ENCODE measurements at regions not wholly inside any gene's neighbourhood (a gene's known extent, or its start where the extent isn't known, plus 50 kb on each side); places are given as distances from the start of the nearest gene placed in this dataset.

- H3K4me2 ChIP-seq (ENCODE audit: insufficient read depth in 1 of 2, low read depth in 2 of 2, low read length in 2 of 2) = no peak overlapping the region
- no peak overlapping the region for H4K8ac ChIP-seq (ENCODE audit: extremely low read depth, insufficient read depth, low read length)
- H2BK15ac ChIP-seq (ENCODE audit: low read length) = no peak overlapping the region
- H2AK5ac ChIP-seq (ENCODE audit: low read depth, low read length) = no peak overlapping the region
- CTCF ChIA-PET (ENCODE audit: partially characterized antibody) = no interaction called here
- H3K14ac ChIP-seq (ENCODE audit: insufficient read length) = no peak overlapping the region
- POLR2A ChIA-PET (ENCODE audit: partially characterized antibody) = no interaction called here
- H4K5ac ChIP-seq (ENCODE audit: insufficient read length, low read depth, low read length) = no peak overlapping the region
- H3K18ac ChIP-seq (ENCODE audit: extremely low read depth, low read length) = no peak overlapping the region
- H3K36me3 ChIP-seq (ENCODE audit: control insufficient read depth in 2 of 4, insufficient read depth in 4 of 4, low read length in 3 of 4) = no peaks in the 10 kb centered on the region
- no peak overlapping the region for H2BK12ac ChIP-seq (ENCODE audit: low read depth, low read length)
- no peaks in the 10 kb centered on the region for H3K27me3 ChIP-seq (replicated peaks in 1 of 4; ENCODE audit: control insufficient read depth in 3 of 4, extremely low read depth in 1 of 4, insufficient read depth in 3 of 4, low read length in 3 of 4)
- no peak for TF ChIP-seq POLR2AphosphoS5 (IDR thresholded peaks at IDR 0.05; ENCODE audit: low read depth, low read length)
- TF ChIP-seq JUN (IDR thresholded peaks at IDR 0.05; ENCODE audit: low read depth, low read length) = no peak
- no peak for TF ChIP-seq POU5F1 (IDR thresholded peaks at IDR 0.05; ENCODE audit: low read depth, low read length)
- no peak for TF ChIP-seq MAFK (IDR thresholded peaks at IDR 0.05; ENCODE audit: low read depth, low read length)
- no peak for TF ChIP-seq GABPA (IDR thresholded peaks at IDR 0.05; ENCODE audit: borderline replicate concordance, insufficient read depth, low read length)
- no peak for TF ChIP-seq RXRA (IDR thresholded peaks at IDR 0.05; ENCODE audit: insufficient read depth, low read depth, low read length)
- 86% methylated on average over 7 of the region's 7 CpGs; no CpG with 5 or more reads in 1 of the 2 experiments for WGBS, 2 experiments (ENCODE audit: extremely low coverage in 1 of 2, insufficient coverage in 1 of 2, insufficient read length in 1 of 2, insufficient replicate concordance in 2 of 2, low coverage in 1 of 2, low lambda C conversion rate in 2 of 2, missing lambda C conversion rate in 1 of 2)
- H3K56ac ChIP-seq (replicated peaks; ENCODE audit: insufficient read length, low read depth, low read length) = no peak overlapping the region
- H3K23me2 ChIP-seq (ENCODE audit: low read depth, low read length) = no peaks in the 10 kb centered on the region
- H2BK120ac ChIP-seq (replicated peaks; ENCODE audit: low read depth, low read length) = no peak overlapping the region
- H4K91ac ChIP-seq (replicated peaks; ENCODE audit: insufficient read length, low read length) = no peak overlapping the region
- no peak overlapping the region for H2BK20ac ChIP-seq (ENCODE audit: low read length)
- H3K4ac ChIP-seq (replicated peaks; ENCODE audit: insufficient read length, low read depth, low read length) = no peak overlapping the region
- FAIRE-seq (no peak), DNase-seq (ENCODE audit: low read depth in 1 of 2, low spot score in 2 of 2) (peak in 1 of 2 experiments; percentile 31)
- H2AFZ ChIP-seq (ENCODE audit: low read length) = 0 out of 2 replicates have a peak overlapping the region, but pooled peaks have one; percentile 57
- H3K9me3 ChIP-seq (ENCODE audit: insufficient read depth in 2 of 2, low read depth in 1 of 2, low read length in 1 of 2) = no peaks in the 10 kb centered on the region
- no peak overlapping the region for H2BK5ac ChIP-seq (ENCODE audit: low read depth, low read length)
- no peaks in the 10 kb centered on the region for H3K79me2 ChIP-seq (ENCODE audit: control insufficient read depth in 1 of 2, insufficient read depth in 2 of 2, low read length in 2 of 2)
- no peaks in the 10 kb centered on the region for H3K79me1 ChIP-seq (ENCODE audit: low read depth, low read length)
- no peaks in the 10 kb centered on the region for H4K20me1 ChIP-seq (replicated peaks in 1 of 2; ENCODE audit: control insufficient read depth in 1 of 2, insufficient read depth in 2 of 2, low read length in 2 of 2)
- H3K9ac ChIP-seq (replicated peaks in 1 of 4; ENCODE audit: extremely low read depth in 1 of 4, low read depth in 3 of 4, low read length in 3 of 4) = peak overlapping the region in 1 of 4 experiments; percentile 37; a peak in 1 of 7 replicates
- no peak overlapping the region for H3K4me3 ChIP-seq (ENCODE audit: extremely low read depth in 1 of 4, insufficient read depth in 2 of 4, low read depth in 3 of 4, low read length in 4 of 4)
- no peak overlapping the region for H3K27ac ChIP-seq (ENCODE audit: low read depth, low read length)
- H3K4me1 ChIP-seq (replicated peaks in 1 of 4; ENCODE audit: control insufficient read depth in 3 of 4, insufficient read depth in 4 of 4, low read length in 3 of 4) = no peaks in the 10 kb centered on the region
- H3K23ac ChIP-seq (ENCODE audit: insufficient read length) = no peak overlapping the region
Measured at GRCh38 chr20:4303136-4303535, 54.0 kb upstream of the ADRA1D start.

Measured in H1 (cell line).